ENCODE measurements at regions not wholly inside any gene's neighbourhood (a gene's known extent, or its start where the extent isn't known, plus 50 kb on each side); places are given as distances from the start of the nearest gene placed in this dataset.

- Histone ChIP-seq H3K27ac (ENCODE audit: low read depth) (no peak overlapping the region), H3K4me2 (no peak overlapping the region), H3K9me2 (ENCODE audit: insufficient read depth) (0 out of 2 replicates have a peak, but pooled peaks cover 4% of the 10 kb centered on the region), H4K20me1 (replicated peaks; ENCODE audit: insufficient read depth) (no peaks in the 10 kb centered on the region), H3K4me1 (ENCODE audit: insufficient read depth) (no peaks in the 10 kb centered on the region), H3K27me3 (ENCODE audit: insufficient read depth) (no peaks in the 10 kb centered on the region), H3K36me3 (ENCODE audit: insufficient read depth) (no peaks in the 10 kb centered on the region), H3K4me3 (no peak overlapping the region), H3K79me2 (replicated peaks; ENCODE audit: insufficient read depth) (no peaks in the 10 kb centered on the region), H3F3A (replicated peaks; ENCODE audit: low read depth) (no peaks in the 10 kb centered on the region), H2AFZ (no peak overlapping the region)
- Mint-ChIP-seq H3K36me3 (ENCODE audit: low read depth) (peaks cover 8% of the 10 kb centered on the region; the same call in 2 of the 3 replicates), H3K9me3 (peaks cover 19% of the 10 kb centered on the region), H3K4me3 (no peak overlapping the region), H3K4me1 (no peaks in the 10 kb centered on the region; the same call in none of the 3 replicates), H3K27ac (no peak overlapping the region), H3K27me3 (ENCODE audit: insufficient read depth, low read depth, poor library complexity) (peaks cover 10% of the 10 kb centered on the region)
- no peak for ATAC-seq
- TF ChIP-seq JUNB (IDR thresholded peaks at IDR 0.05; ENCODE audit: unreplicated experiment): no peak
- TF ChIP-seq, protein P1, sequence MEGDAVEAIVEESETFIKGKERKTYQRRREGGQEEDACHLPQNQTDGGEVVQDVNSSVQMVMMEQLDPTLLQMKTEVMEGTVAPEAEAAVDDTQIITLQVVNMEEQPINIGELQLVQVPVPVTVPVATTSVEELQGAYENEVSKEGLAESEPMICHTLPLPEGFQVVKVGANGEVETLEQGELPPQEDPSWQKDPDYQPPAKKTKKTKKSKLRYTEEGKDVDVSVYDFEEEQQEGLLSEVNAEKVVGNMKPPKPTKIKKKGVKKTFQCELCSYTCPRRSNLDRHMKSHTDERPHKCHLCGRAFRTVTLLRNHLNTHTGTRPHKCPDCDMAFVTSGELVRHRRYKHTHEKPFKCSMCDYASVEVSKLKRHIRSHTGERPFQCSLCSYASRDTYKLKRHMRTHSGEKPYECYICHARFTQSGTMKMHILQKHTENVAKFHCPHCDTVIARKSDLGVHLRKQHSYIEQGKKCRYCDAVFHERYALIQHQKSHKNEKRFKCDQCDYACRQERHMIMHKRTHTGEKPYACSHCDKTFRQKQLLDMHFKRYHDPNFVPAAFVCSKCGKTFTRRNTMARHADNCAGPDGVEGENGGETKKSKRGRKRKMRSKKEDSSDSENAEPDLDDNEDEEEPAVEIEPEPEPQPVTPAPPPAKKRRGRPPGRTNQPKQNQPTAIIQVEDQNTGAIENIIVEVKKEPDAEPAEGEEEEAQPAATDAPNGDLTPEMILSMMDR (conservative IDR thresholded peaks at IDR 0.05; ENCODE audit: low read depth in 2 of 2): no peak
- TF ChIP-seq STAT1 (IDR thresholded peaks at IDR 0.05; ENCODE audit: unreplicated experiment): no peak
- no peak for TF ChIP-seq ZNF114 (CRISPR knock-in tag; IDR thresholded peaks at IDR 0.05)
- TF ChIP-seq EZH2 (IDR thresholded peaks at IDR 0.05; ENCODE audit: low read depth, unreplicated experiment): no peak
- no peak for TF ChIP-seq NANOG (IDR thresholded peaks at IDR 0.05; ENCODE audit: borderline replicate concordance)
- TF ChIP-seq EZH2phosphoT487 (IDR thresholded peaks at IDR 0.05; ENCODE audit: unreplicated experiment): no peak
- TF ChIP-seq CREB1 (CRISPR knock-in tag; IDR thresholded peaks at IDR 0.05; ENCODE audit: low read depth): no peak
- no peak for TF ChIP-seq POLR2AphosphoS5 (IDR thresholded peaks at IDR 0.05; ENCODE audit: low read depth)
- no peak for TF ChIP-seq ZNF331 (CRISPR knock-in tag; IDR thresholded peaks at IDR 0.05; ENCODE audit: low read depth)
- TF ChIP-seq ZNF462 (CRISPR knock-in tag; IDR thresholded peaks at IDR 0.05): no peak
- TF ChIP-seq ETS1 (IDR thresholded peaks at IDR 0.05): no peak
- no peak for DNase-seq (ENCODE audit: low spot score)
Measured at GRCh38 chr2:133848111-133848649, 279.9 kb upstream of the NCKAP5 start.

Data from GM23338 (cell line).